ENCODE measurements at regions not wholly inside any gene's neighbourhood (a gene's known extent, or its start where the extent isn't known, plus 50 kb on each side); places are given as distances from the start of the nearest gene placed in this dataset.
A peak's percentile ranks its signal among the peaks of the same experiment; 100 is the strongest.

DNA sequence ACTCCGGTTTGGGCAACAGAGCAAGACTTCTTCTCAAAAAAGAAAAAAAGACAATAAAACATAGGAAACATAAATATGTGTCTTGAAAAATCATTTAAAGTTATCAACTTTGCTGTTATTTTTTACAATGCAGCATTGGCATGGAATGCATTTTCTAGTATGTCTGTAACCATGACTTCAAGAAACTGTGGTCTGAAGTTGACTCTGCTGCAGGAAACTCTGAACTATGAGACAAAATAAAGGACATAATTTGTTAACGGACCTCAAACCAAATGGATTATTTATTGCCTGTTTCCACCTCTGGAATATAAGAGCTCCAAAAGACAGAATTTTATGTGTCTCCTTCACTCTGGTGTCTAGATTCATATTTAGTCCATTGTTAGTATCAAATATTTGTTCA, 79.1 kb downstream of the TRIB2 start:
- DNase-seq (ENCODE audit: low read depth), result no peak

DNA sequence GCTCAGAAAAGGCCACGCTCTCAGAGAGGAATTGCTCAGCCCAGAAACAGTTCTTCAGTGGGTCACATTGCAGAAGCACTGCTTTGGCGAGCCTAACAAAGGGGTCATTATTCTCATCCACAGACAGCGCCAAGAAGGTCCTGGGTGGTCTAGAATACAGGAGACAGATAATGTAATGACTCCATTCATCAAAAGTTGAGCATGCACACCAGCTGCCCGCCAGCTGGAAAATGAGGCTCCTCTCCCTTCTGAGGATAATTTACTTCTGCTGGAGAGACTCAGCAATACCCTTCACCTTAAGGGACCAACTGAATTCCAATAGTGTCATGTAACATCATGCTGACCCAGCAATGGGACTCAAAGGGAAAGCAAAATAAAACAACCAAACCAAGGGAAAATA, 79.9 kb downstream of the TRIB2 start:
- no peak for DNase-seq (ENCODE audit: low read depth)

DNA sequence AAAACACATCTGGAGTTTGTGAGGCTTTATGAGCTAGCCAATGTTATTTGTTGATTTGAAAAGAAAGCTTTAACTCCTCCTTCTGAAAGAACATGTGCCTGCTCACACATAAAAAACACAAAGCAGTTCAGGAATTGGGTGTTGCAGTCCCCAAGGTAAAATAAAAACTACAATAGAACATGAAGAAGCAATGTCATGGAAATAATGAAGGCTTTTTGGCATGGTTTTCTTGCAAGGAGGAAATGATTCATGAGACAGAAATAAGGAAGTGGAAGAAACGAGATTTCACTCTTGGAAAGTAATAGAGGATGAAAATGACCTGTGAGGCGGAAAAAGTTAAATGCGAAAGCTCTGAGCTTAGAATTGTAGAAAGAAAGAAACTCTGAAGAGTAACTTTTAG, 81.1 kb downstream of the TRIB2 start:
- peak; percentile 41 for DNase-seq (ENCODE audit: low read depth)

DNA sequence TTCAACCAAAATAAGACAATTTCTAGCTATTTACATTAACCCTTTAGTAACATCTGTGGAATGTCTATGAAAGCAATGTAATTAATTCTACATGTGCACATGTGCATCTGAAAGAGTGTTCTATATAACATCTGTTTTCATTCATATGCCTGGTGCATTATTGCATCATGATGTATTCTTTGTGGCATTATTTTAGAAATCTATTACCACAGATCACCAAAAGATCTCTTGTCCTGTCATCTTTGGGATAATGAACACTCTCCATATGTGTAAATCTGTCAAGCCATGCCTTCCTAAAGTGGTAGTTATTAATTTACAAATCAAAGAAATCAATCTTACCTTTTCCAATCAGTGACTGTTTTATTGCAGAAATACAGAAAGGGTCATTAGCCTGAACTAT, 86.9 kb downstream of the TRIB2 start:
- DNase-seq (ENCODE audit: low read depth), result no peak

DNA sequence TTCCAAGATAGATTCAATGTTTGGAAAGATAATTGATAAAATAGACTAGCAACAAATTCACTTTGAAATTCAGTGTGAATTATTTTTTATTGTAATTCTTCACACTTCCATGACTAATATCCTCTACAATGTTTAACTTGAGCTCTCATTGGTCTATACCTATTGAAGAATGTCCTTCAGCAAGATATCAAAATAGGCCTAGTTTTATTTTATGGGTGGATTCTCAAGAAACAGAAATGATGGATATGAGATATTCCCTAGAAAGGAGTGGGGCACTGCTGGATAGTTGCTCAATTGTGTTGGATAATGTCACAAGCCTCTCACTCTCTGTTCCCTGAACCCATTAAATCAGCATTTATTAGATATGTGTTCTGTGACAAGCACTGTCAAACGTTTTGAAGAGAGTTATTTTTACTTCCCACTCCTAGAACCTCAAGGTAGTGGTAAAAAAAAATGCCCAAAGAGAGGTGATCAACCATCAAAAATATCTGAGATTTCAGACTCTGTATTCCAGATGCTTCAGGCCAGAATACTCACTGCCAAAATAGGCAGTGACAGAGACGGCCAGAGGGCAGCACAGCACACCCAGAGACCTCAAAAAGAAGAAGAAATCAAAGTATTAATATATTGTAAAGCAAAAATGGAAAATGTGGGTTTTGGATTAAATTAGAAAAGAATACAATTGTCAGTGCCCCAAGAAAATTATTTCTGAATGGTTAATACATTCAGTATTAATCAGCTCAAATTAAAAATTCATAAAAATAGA, 87.5 kb downstream of the TRIB2 start:
- no peak for DNase-seq (ENCODE audit: low read depth)

DNA sequence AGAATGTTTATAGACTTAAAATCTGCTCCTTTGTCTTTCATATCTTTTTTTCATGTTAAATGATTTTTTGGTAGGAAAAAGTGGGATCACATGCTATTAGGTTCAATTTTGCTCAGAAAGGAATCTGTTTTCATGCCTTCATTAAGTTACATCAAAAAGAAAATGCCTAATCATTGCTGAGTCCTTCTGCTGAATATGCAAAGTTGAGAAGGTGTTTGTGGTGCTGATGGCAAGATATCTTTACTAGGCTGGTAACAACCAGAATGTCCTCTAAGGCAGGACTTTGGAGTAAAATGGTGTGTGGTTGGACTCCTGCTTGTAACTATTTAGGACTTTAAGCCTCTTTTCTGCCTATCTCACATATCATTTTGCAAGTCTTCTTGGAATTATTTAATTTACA, 88.3 kb downstream of the TRIB2 start:
- no peak for DNase-seq (ENCODE audit: low read depth)

DNA sequence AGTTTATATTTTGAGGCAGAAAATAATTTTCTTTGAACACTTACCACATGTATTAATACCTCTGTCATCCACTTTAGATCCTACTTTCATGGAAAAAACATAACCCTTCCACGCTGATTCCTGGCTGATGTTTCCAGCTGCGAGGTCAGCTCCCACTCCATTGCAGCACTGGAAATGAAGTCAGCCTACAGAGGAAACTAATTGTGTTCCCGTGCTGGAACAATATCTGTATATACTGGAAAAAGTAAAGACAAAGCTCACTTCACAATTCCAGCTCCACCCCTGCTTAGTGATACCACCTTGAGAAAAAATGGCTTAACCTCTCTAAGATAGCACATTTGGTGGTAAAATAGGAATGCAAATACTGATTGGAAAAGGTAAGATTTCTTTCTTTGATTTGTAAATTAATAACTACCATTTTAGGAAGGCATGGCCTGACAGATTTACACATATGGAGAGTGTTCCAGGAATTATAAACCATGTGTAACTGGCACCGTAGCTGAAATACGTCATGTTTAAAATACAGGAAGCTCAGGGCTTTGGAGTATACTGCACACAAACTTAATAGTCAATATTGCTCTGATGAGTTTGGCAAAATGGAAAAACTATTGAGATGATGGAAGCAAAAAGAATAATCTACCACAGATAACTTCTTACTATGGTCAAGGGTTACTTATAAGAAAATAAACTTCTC, 90.0 kb downstream of the TRIB2 start:
- DNase-seq (ENCODE audit: low read depth), result no peak

DNA sequence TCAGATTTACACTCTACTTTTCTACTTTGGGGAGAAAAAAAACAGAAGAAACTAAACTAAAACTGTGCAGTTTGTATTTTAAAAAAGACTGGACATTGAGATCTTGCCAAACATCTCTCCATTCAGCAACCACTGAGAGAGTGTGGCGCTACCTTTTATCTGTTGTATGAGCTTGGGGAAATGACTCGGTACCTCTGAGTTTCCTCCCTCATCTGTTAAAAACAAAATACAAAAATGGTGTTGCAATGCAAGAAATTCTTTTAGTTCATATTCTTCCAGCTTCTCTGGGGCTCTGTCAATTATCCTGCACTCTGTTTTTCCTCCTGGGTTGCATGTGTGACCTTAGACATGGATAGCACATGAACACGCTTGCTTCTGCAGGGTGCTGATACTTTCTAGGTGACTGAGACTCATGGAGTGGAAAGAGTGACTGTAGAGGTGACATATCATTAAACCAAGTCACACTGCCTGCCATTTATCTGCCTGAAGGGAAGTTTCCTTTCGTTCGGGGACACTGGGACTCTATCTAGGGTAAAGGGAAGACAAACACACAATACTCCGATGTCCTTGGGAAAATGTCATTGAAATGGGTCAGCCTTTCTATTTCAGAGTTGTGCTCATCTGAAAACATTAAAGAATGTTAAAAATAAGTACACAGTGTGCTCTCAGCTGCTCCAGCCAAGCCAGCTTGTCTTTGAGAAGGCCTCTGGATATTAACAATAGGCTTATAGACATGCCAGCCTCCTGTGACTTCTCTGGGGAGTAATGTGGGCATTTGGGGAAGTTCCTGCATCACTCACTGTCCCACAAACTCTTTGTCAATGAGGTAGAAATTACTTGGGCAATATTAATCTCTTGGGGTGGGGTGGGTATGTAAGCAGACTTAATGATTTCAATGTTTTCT, 91.4 kb downstream of the TRIB2 start:
- no peak for DNase-seq (ENCODE audit: low read depth)

DNA sequence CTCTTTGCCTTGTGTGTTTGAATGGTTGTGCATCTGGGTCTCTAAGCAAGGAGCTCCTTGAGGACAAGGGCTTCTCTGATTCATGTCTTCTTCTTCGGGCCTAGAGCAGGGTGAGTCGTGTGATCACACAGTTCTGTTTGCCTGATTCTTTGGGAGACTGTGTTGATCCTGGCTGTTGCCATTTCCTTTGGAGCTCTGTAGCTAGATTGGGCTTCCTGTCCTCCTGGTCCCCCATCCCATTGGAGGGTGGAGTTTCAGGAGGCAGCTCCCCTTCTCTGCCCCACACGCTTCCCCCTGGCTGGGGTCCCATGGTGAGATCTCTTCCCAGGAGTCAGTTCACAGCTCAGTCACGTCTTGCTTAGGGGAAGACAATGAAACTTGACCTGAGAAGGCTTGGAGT, 92.8 kb downstream of the TRIB2 start:
- DNase-seq (ENCODE audit: low read depth), result peak; percentile 25

DNA sequence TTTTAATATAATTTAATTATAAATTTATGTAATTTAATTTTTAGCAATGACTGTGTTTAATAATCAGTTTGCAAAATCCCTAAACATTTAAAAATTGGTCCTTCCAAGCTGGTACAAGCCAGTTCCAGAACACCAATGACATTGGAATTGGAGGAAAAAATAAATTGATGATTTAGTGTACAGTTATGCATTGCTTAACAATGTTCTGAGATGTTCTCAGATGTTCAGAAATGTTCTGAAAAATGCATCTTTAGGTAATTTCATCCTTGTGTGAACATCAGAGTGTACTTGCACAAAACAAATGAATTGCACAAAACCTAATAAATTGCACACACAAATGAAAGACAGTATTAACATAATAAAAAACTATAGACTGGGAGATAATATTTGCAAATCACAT, 95.2 kb downstream of the TRIB2 start:
- DNase-seq (ENCODE audit: low read depth), result no peak

DNA sequence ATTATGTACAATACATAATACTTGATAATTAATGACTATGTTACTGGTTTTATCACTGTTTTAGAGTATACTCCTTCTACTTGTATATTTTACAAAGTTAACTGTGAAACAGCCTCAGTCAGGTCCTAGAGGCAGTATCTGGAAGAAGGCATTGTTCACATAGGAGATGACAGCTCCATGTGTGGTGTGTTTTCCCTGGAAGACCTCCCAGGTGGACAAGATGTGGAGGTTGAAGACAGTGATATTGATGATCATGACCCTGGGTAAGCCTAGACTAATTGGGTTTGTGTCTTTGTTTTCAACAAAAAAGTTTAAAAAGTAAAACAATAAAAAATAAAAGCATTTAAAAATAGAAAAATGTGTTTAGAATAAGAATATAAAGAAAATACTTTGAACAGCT, 96.4 kb downstream of the TRIB2 start:
- no peak for DNase-seq (ENCODE audit: low read depth)

DNA sequence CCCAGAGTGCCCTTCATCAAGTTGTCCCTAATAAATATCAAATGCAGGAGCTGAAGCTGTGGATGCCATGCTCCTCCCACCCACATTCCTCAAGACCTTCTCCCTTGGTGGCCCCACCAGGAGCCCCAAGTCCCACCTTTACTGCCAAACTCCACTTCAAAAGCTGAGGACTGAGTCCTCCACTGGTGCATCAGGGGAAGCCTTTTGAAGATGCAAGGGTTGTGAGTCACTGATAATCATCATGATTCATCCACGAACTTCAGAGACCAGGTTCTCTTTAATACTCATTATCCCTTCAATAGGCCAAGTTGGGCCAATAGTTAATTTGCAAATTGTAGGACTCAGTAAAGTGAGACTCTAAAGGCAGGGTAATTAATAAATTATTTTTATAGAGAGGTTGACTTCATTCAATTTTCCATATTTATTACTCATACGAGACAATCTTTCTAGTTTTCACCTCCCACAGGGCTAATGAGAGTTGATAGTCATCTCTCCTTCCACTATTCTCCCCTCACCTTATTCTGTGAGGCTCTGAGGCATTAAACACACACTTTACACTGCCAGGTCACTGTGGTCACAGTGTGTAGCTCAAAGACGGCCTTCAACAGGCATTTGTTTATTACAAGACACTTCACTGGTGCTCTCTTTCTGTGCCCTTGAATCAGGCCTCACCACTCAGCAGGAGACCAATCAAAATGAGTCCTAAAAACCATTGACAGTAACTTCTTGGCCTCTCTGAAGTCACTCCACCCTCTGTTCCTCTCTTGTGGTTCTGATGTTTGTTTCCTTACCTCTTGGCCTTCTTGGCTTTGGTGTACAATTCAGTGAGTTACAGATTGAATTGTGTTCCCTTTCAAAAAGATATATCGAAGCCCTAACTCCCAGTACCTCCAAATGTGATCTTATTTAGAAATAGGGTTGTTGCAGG, 99.9 kb downstream of the TRIB2 start:
- peak; percentile 86 for DNase-seq (ENCODE audit: low read depth)

DNA sequence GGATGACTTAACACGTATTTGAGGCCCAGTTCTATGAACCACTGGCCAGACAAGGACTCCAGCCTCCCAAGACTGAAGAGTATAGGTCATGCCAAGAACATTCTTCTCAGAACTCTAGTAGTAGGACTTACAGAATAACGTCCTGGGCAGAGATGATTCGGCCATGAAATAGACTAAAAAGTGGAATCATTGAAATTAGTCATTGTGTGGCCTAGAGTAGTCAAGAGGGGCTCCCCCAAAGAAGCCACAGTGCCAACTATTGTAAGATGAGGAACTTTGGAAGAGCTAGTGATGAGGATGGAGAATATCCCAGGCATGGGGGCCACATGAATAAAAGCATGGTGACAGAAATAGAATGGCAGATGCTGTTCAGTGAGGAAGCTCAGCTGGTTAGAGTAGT, 101.1 kb downstream of the TRIB2 start:
- no peak for DNase-seq (ENCODE audit: low read depth)

DNA sequence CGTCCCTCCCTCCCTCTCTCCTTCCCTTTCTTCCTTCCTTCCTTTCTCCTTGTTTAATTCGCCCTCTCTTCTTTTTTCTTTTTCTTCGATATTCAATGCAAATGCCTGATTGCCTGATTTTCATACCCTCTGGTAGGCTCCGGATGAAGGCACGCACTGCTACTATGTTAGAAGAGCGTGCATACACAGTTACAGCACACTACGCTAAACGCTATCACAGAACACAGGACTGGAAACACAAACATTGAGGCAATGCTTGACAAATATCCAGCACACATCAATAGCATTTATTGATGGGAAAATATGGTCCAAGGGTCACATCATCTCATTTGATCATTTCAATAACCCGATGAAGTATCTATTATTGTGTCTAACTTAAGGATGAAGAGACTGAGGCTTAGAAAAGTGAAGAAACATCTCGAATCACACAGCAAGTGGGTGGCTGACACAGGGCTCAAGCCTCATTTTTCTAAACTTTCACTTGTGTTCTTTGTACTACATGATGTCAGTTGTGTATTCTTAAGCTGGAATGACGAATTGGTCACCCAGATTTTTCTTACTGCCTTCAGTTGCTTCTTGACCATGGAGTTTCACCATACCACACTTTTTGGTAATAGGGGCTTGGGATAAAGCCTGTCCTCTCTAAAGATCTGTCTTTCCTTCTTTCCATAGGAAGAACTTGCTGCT, 101.8 kb downstream of the TRIB2 start:
- DNase-seq (ENCODE audit: low read depth), result no peak

DNA sequence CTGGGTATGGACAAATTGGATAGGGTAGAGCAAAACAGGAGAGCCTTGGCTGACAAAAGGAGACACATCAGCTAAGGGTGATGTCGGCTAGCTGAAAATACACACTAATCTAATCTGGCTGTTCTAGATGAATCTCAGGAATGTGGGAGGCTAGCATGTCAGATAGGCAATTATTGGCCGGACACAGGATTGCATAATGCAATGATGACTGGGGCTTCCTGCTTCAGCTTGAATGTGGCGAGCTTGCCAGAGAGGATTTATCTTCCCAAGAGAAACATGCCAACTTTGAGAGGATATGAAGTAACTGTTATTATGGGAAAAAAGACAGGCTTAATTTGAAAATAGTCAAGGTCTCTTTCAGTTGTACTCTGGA, 102.4 kb downstream of the TRIB2 start:
- peak; percentile 95 for DNase-seq (ENCODE audit: low read depth)

DNA sequence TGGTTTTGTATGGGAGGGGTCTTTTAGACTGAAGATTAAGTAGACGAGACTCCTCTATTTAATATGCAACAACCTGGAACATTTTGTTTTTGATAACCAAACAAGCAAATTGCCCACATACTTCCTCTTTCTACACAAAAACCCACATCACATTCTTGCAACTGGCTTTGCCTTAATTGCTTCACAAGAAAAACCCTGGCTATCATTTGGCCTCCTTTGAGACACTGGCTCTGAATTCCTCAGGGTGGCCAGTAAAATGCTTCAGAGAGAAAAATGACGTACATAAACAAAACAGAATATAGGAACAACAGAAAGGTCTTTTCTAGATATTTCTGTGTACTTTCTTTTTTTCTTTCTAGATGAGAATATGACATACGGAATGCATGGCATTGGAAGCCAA, 103.0 kb downstream of the TRIB2 start:
- peak; percentile 14 for DNase-seq (ENCODE audit: low read depth)

DNA sequence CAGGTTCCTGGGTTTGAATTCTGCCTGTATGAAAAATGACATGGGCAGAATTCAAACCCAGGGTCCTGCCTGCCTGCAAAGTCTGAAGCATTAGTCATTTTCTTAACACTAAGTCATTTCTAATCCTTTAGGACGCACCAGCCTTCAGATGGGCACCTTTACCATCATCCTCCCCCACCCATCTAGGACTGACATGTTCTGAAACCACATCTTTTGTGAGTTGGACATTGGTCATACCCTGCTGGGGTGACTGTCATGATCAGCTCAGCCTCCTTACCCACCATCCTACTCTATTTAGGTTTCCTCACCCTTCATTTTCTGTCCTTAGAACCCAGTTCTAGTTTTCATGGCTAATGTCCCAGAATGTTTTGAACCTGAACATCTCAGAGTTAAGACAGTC, 104.9 kb downstream of the TRIB2 start:
- peak; percentile 23 for DNase-seq (ENCODE audit: low read depth)

DNA sequence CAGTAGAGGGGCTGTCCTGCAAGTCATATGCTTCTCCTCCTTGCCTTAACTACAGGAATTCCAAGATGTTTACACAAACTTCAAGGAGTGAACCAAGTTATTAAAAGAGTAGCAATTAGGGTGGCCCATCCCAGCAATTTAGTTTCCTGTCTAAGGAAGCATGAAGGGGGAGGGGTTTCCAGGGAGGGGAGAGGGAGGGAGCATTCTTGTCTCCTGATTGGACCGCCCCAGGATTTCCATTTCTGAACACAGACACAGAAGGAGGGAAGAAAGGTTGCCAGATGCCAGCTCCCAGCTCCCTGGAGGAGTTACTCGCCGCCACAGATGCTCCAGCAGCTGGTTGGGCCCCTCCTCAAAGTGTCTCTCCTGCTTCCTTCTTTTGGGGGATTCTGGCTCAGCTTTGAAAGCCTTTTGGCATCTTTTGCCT, 107.6 kb downstream of the TRIB2 start:
- no peak for DNase-seq (ENCODE audit: low read depth)

DNA sequence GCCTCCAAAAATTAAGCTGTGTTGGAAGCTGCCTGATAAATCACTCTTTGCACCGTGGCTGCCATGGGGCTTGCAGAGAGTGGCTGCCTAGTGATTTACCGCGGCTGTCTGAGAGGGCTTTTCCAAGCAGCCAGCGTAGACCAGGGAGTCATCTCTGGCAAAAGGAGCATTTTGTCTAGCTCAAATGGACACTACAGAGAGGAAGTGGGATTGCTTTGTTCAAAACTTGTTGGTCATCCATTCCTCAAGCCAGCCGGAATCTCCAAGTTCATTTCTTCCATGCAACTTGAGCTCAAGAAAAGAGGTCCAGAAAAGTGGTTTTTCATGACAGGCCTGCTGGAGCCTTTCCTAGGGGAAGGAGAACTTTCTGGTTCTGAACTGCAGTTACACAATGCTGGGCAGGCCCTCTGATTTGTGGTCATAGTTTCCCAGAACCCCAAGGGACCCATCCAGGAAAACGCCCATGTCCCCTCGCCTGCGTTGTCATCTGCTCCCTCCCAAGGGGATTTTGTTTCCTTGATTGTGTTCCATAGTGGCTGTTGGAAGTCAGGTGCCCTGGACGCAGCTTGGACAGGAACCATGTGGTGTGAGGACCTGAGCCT, 108.1 kb downstream of the TRIB2 start:
- no peak for DNase-seq (ENCODE audit: low read depth)

DNA sequence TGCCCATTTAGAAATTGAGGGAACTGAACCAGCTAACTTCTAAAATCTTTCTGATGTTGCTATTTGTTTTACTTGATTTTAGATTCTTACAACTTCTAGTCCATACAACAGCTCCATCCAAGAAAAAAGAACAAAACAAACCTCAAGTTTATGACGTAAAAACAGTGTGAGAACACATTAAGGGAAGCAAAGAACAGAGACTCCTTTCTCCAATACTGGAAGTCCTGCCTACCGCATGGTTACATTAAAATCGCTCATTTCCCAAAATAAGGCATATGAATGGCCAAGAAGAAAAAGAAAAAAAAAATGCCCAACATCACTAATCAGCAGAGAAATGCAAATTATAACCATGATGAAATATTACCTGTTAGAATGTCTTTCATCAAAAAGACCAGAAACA, 110.0 kb downstream of the TRIB2 start:
- no peak for DNase-seq (ENCODE audit: low read depth)

DNA sequence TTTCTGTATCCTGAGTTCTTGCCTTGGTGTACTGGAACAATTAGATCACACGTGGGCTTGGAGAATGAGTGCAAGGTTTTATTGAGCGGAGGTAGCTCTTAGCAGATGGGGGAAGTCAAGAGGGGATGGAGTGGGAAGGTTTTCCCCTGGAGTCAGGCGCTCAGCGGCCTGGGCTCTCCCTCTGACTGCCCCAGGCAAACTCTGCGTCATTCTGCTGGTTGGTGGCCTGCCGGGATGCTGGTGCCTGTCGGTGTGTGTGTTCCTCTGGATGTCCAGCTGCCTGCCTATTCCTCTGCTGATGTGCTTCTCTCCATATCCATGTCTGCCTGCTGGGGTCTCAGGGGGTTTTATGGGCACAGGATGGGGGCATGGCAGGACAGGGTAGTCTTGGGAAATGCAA, 111.0 kb downstream of the TRIB2 start:
- no peak for DNase-seq (ENCODE audit: low read depth)

Measured in ELR (cell line).